Body of pancreas (tissue), 4 donors: ENCODE measurements at regions not wholly inside any gene's neighbourhood (a gene's known extent, or its start where the extent isn't known, plus 50 kb on each side); places are given as distances from the start of the nearest gene placed in this dataset.

Experiments
- ATAC-seq: fragments of 150-250 bp; one replicate; pipeline ENCODE4 v1.9.1; 2016
- DNase-seq, 4 donors: peaks; one replicate each; pipeline ENCODE4 v3.0.0-alpha.2; 2019
- H3K27ac ChIP-seq, 4 donors: fragments of 200-600 bp; sonication (generic); 1 replicate in 3 of 4; 2 replicates in 1 of 4; pipeline versions ENCODE4 v1.5.1 to v1.6.1; 2016 to 2019; ENCODE audit warnings: mild to moderate bottlenecking in 1 of 4, mixed read lengths in 1 of 4, moderate library complexity in 1 of 4
- H3K27me3 ChIP-seq, 2 donors: fragments of 200-600 bp; sonication (generic); one replicate each; pipeline ENCODE4 v1.6.0; 2016; ENCODE audit warnings: mild to moderate bottlenecking in 1 of 2
- H3K36me3 ChIP-seq, 2 donors: fragments of 200-600 bp; sonication (generic); replicated peaks in 1 of 2; 2 replicates each; pipeline ENCODE4 v1.5.1; 2016; ENCODE audit warnings: low read depth in 2 of 2; ENCODE audit not compliant: insufficient read depth in 1 of 2
- H3K4me1 ChIP-seq: fragments of 200-600 bp; sonication (generic); one replicate; pipeline ENCODE4 v1.6.0; 2016
- H3K4me3 ChIP-seq, 2 donors: fragments of 200-600 bp; sonication (generic); 1 replicate in 1 of 2; 2 replicates in 1 of 2; pipeline ENCODE4 v1.5.1; 2016 to 2019
- H3K9me3 ChIP-seq, 3 donors: fragments of 200-600 bp; sonication (generic); 1 replicate in 2 of 3; 2 replicates in 1 of 3; pipeline ENCODE4 v1.5.1; 2016
- POLR2A ChIP-seq, 3 donors: fragments of 450-650 bp; IDR thresholded peaks; one replicate each; pipeline ENCODE4 v1.6.1; 2016; ENCODE audit warnings: antibody characterized with exemption in 3 of 3, mild to moderate bottlenecking in 2 of 3
- WGBS, 2 donors: methylation state at CpG; one replicate each; pipeline ENCODE4 v1.1.5; 2017; 5-methylcytosine and 5-hydroxymethylcytosine counted together
- intact Hi-C: fragments of 100-400 bp; cut with DNase I; formaldehyde crosslinking; loops from one replicate; pipeline ENCODE4 v1.15.1; 2023
- TF ChIP-seq, protein P1 (sequence below), 7 experiments: fragments of 450-650 bp in 4 of 7; fragments of 200-600 bp in 3 of 7; sonication (generic) in 3 of 7; IDR thresholded peaks; one replicate each; pipeline ENCODE4 v1.5.1; 2016 to 2019; ENCODE audit warnings: antibody characterized with exemption in 7 of 7

DNA sequence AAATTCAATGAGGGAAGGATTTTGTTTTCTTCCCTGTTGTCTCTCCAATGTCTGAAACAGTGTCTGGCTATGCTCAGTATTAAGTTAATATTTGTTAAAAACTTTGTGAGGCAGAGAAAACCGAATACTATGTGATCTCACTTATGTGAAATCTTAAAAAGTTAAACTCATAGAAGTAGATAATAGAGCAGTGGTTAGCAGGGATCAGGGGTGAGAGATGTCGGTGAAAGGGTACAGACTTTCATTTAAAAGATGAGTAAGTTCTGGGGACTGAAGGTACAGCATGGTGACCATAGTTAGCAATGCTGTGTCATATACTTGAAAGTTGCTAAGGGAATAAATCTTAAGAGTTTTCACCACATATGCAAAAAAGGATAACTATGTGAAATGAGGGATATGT, 244.6 kb downstream of the AASDHPPT start:
- H3K27ac ChIP-seq: no peak overlapping the region
- H3K9me3 ChIP-seq: no peaks in the 10 kb centered on the region
- 63 to 69% methylated on average over 2 of the region's 2 CpGs for WGBS, 2 donors
- H3K4me3 ChIP-seq: no peak overlapping the region
- ATAC-seq (no peak), DNase-seq (no peak)
- H3K36me3 ChIP-seq: no peaks in the 10 kb centered on the region
- intact Hi-C loops: no loop called here
- TF ChIP-seq POLR2A (IDR thresholded peaks at IDR 0.05): no peak
- TF ChIP-seq, protein P1, sequence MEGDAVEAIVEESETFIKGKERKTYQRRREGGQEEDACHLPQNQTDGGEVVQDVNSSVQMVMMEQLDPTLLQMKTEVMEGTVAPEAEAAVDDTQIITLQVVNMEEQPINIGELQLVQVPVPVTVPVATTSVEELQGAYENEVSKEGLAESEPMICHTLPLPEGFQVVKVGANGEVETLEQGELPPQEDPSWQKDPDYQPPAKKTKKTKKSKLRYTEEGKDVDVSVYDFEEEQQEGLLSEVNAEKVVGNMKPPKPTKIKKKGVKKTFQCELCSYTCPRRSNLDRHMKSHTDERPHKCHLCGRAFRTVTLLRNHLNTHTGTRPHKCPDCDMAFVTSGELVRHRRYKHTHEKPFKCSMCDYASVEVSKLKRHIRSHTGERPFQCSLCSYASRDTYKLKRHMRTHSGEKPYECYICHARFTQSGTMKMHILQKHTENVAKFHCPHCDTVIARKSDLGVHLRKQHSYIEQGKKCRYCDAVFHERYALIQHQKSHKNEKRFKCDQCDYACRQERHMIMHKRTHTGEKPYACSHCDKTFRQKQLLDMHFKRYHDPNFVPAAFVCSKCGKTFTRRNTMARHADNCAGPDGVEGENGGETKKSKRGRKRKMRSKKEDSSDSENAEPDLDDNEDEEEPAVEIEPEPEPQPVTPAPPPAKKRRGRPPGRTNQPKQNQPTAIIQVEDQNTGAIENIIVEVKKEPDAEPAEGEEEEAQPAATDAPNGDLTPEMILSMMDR (IDR thresholded peaks at IDR 0.05): no peak
- H3K4me1 ChIP-seq: no peaks in the 10 kb centered on the region
- no peaks in the 10 kb centered on the region for H3K27me3 ChIP-seq

GRCh38 chr11:106326087-106326486, 248.6 kb downstream of the AASDHPPT start:
- DNase-seq (no peak), ATAC-seq (no peak)
- no peak for TF ChIP-seq POLR2A (IDR thresholded peaks at IDR 0.05)
- TF ChIP-seq, protein P1 (IDR thresholded peaks at IDR 0.05): no peak
- H3K9me3 ChIP-seq: no peaks in the 10 kb centered on the region
- H3K4me3 ChIP-seq: no peak overlapping the region
- no peaks in the 10 kb centered on the region for H3K27me3 ChIP-seq
- no peaks in the 10 kb centered on the region for H3K36me3 ChIP-seq
- no peaks in the 10 kb centered on the region for H3K4me1 ChIP-seq
- no peak overlapping the region for H3K27ac ChIP-seq
- intact Hi-C loops: no loop called here
- WGBS, 2 donors: 78 to 79% methylated on average over 3 of the region's 3 CpGs

- WGBS, 2 donors: 88 to 96% methylated on average over 3 of the region's 3 CpGs
Measured at GRCh38 chr11:106327134-106327533, 249.7 kb downstream of the AASDHPPT start.

GRCh38 chr11:106327637-106328036, 250.2 kb downstream of the AASDHPPT start:
- Histone ChIP-seq H3K36me3 (no peaks in the 10 kb centered on the region), H3K27me3 (no peaks in the 10 kb centered on the region), H3K4me1 (no peaks in the 10 kb centered on the region), H3K27ac (no peak overlapping the region), H3K4me3 (no peak overlapping the region), H3K9me3 (no peaks in the 10 kb centered on the region)
- TF ChIP-seq, protein P1 (IDR thresholded peaks at IDR 0.05): no peak
- no peak for TF ChIP-seq POLR2A (IDR thresholded peaks at IDR 0.05)
- ATAC-seq (no peak), DNase-seq (no peak)
- intact Hi-C loops: no loop called here

More at GRCh38 chr11:106327134-106327533, 249.7 kb downstream of the AASDHPPT start:
- H3K36me3 ChIP-seq: no peaks in the 10 kb centered on the region
- intact Hi-C loops: no loop called here
- H3K27me3 ChIP-seq: no peaks in the 10 kb centered on the region
- H3K4me3 ChIP-seq: no peak overlapping the region
- H3K27ac ChIP-seq: no peak overlapping the region
- ATAC-seq (no peak), DNase-seq (no peak)
- H3K9me3 ChIP-seq: no peaks in the 10 kb centered on the region
- no peaks in the 10 kb centered on the region for H3K4me1 ChIP-seq
- TF ChIP-seq, protein P1 (IDR thresholded peaks at IDR 0.05): no peak
- TF ChIP-seq POLR2A (IDR thresholded peaks at IDR 0.05): no peak

GRCh38 chr11:106329273-106330018, 252.0 kb downstream of the AASDHPPT start:
- ATAC-seq: no peak
- intact Hi-C loops: no loop called here
- Histone ChIP-seq H3K4me1 (no peaks in the 10 kb centered on the region), H3K36me3 (no peaks in the 10 kb centered on the region), H3K4me3 (no peak overlapping the region), H3K27me3 (no peaks in the 10 kb centered on the region), H3K9me3 (no peaks in the 10 kb centered on the region), H3K27ac (no peak overlapping the region)
- no peak for TF ChIP-seq POLR2A (IDR thresholded peaks at IDR 0.05)
- TF ChIP-seq, protein P1 (IDR thresholded peaks at IDR 0.05): no peak
- 91 to 94% methylated on average over 1 of the region's 1 CpG for WGBS, 2 donors
- DNase-seq: no peak
